CD4-positive, alpha-beta T cell treated with Interleukin-12 subunit alpha and Interleukin-12 subunit beta, for 1 hour (primary cell): ENCODE measurements at regions not wholly inside any gene's neighbourhood (a gene's known extent, or its start where the extent isn't known, plus 50 kb on each side); places are given as distances from the start of the nearest gene placed in this dataset.
"Not testable (repeated sequence)": the region's sequence is repeated elsewhere in the genome, so short reads cannot be mapped to it uniquely, and the experiment has no call there.

Experiments used
- DNase-seq: peaks from one replicate; pipeline ENCODE4 v3.0.0-alpha.2; 2020

DNA sequence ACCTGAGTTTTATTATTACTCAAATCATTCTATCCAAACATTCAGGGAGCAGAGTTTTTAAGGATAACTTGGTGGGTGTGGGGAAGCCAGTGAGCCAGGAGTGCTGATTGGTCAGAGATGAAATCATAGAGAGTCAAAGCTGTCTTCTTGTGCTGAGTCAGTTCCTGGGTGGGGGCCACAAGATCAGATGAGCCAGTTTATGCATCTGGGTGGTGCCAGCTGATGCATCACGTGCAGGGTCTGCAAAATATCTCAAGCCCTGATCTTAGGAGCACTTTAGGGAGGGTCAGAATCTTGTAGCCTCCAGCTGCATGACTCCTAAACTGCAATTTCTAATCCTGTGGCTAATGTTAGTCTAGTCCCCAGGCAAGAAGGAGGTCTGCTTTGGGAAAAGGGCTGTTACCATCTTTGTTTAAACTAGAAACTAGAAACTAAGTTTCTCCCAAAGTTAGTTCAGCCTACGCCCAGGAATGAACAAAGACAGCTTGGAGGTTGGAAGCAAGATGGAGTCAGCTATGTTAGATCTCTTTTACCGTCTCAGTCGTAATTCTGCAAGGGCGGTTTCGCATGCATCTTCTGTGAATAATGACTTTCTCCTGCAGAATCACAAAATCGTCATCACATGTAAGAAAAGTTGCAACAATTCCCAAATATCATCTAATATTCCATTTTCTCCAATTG is 97.5 kb downstream of the ZNF664 start:
- not testable (repeated sequence) for DNase-seq

DNA sequence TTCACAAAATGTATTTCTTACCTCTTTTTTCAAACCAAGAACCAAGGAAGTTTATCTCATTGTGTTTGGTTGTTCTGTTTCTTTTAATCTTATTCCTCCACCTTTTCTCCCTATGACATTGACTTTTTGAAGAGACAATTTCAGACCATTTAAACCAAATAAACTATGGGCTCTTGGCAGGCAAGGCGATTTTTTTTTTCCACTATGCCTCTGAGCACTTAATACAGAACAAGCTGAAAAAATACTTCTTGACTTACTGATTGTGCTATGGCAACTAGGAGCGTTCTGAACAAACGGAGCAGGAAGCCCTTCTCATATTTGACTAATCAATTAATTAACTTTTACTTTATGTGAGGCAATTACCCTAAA is 98.0 kb downstream of the ZNF664 start:
- DNase-seq, result no peak

DNA sequence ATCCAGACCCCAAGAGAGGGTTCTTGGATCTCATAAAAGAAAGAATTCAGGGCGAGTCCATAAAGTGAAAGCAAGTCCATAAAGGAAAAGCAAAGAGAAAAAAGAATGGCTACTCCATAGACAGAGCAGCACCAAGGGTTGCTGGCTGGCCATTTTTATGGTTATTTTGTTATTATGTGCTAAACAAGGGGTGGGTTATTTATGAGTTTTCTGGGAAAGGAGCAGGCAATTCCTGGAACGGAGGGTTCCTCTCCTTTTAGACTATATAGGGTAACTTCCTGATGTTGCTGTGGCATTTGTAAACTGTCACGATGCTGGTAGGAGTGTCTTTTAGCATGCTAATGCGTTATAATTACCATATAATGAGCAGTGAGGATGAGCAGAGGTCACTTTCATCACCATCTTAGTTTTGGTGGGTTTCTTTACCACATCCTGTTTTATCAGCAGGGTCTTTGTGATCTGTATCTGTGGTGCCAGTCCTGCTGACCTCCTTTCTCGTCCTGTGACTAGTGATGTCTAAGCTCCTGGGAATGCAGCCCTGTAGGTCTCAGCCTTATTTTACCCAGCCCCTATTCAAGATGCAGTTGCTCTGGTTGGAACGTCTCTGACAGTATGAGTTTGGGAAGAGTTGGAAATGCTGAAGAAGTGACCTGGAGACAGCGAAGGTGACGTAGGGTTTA is 100.5 kb downstream of the ZNF664 start:
- no peak for DNase-seq

DNA sequence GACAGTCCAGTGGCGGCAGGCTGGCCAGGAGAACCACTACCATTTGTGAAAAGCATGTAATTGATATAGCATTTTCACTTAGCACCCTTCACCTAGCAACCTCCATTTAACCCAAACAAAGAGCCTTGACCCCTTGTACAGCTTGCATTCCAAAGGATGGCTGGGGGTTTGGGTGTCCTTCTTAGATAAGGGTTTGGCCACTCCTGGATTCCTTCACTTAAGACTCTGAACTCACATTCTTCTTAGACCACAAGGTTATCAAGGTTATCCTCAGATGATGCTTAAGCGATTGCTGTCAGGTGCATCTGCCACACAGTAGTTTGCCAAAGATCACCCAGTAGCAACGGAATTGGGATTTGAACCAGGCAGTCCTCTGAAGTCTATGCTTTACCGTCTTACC is 102.8 kb downstream of the ZNF664 start:
- DNase-seq, result no peak

DNA sequence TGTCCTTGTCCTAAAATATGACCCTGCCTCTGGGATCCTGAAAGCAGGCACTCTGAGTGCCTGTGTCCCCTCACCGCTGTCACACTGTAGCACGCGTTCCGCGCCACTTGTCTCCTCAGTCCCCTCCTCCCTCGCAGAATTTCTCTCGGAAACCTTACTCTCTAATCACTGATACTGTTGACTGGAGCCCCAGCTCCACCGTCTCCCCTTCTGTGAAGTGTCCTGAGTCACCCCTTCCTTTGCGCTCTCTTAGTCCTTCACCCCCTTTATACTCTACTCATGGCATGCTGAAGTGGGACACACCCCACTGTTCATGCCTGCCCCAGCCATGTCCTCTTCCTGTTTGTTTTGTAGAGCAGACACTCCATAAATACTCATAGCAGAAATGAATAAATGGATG is 104.7 kb downstream of the ZNF664 start:
- DNase-seq, result no peak

DNA sequence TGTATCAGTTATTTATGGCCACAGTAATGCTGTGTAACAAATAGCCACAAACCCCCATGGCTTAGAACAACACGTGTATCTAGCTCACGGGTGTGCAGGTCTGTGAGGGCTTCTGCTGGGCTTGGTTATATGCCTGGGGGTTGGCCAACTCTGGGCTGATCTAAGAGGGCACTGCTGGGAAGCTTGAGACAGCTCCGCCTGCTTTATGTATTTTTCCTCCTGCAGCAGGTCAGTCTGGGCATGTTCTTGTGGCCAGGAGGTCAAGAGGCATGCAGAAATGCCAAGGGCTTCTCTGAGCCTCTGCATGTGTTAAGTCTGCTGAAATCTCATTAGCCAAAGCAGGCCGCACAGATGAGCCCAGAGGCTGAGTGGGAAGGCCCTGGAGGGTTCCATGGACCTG is 105.8 kb downstream of the ZNF664 start:
- no peak for DNase-seq

DNA sequence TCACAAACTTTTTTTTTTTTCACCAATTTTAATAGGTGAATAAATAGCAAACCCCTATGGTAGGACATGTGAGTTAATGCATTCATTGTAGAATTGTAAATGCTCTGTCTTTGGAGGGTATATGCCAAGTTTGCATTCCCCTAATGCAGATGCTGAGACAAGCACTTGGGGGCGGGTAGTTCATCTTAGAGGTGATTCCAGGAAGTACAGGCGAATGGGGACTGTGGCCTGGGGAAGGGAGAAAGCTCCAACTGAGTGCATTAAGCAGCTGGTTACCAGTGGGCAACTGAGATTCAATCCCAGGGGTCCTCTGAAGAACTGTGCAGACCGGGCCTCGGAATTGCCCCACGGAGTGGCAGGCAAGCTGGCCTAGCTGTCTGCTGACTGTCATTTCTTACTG is 107.6 kb downstream of the ZNF664 start:
- DNase-seq, result no peak

DNA sequence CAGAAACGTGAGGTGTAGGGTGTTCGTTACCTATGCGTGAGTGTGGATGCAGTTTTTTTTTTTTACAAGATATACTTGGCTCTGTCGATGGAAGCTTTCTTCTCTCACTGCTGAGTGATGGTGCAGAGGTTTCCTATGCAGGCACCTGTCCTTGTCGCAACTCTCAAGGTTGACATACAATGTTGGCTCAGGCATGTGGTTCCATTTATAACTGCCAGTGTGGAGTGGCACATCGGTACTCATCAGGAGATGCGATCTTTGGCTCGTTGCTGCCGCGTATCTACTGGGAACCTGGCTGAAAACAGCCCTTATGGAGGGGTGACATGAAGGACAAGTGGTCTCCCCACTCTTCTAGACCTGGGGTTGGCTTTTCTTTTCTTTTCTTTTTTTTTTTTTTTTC is 109.0 kb downstream of the ZNF664 start:
- no peak for DNase-seq

DNA sequence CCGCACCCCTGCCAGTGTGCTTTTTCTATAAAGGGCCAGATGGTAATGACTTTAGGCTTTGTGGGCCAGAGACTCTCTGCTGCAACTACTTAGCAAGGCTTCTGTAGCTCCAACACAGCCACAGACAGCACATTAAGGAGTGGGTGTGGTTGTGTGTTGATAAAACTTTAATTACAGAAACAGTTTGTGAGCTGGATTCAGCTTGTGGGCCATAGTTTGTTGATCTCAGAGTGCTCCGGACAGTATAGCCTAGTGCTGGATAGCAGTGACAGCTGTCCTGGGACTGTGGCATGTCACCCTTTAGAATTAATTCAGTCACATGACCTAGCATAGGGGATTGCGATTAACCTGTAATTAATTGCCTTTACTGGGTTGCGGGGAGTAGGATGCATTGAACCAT is 109.7 kb downstream of the ZNF664 start:
- no peak for DNase-seq

DNA sequence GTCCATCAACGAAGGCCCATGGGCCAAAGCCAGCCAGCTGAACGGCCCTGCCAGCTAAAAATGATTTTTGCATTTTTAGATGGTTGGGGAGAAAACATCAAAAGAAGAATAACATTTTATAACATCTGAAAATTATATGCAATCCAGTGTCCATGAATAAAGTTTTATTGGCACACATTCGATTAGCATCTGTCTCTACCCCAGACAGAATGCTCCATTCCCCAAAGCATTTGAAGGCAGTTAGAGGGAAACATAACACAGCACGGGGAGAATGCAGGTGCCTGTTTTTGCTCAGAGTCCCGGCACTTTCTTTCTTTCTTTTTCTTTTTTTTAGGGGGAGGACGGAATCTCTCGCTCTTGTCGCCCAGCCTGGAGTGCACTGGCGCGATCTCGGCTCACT is 110.7 kb downstream of the ZNF664 start:
- DNase-seq, result no peak

DNA sequence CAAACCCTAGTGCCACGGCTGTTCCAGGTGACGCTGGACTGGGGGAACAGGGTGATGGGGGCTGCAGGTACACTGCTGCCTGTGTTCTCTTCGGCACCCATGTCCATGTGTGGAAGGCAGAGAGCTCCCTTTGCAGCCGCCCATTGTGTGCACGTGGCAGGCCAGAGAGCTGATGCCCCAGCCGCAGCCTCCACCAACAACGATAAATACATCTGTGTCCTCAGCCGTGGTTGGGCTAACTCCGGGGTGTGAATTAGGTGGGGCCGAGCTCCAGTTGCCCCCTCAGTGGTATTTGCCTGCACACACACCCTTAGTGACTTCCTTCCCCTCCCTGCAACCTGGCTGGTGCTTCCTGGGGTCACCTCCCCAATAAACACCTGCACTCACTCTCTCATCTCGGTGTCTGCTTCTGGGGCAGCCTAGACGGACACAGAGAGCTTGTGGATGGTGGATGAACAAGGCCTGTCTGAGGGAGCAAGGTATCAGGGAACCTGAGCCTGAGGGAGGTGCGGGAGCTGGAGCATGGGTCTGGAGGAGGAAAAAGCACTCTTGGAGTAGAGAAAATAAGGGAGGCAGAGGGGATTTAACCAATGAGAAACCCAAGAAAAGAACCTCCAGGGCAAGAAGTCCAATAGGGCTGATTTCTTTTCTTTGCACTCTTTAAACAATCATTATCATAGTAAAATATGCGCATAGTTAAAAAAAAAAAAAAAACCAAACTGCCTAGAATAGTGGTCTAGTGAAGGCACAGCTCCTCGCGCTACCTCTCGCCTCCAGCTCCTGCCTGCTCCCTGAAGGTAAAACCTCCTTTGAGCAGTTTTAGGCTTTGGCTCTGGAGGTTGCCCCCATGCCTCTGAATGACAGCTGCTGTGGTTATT is 112.6 kb downstream of the ZNF664 start:
- no peak for DNase-seq

DNA sequence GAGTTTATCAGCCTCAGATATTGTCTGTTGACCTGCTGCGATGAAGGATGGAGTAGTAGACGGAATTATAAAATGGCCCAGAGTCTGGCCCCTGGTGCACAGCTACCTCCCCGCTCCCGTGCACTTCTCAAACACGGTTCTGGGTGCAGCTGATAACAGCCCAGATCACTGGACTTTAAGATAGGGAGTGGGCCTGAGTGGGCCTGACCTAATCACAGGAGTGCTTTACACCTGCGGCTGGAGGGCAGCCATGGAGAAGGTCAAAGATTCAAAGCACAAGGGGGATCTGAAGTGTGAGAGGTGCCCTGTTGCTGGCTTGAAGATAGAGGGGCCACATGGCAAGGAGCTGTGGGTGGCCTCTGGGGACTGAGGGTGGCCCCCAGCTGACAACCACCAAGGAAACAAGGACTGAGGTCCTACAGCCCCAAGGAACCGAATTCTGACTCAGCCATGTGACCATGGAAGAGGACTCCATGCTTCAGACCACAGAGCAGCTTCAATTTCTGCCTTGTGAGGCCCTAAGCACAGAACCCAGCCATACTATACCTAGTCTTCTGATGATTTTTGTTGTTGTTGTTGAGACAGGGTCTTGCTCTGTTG is 113.4 kb downstream of the ZNF664 start:
- no peak for DNase-seq

DNA sequence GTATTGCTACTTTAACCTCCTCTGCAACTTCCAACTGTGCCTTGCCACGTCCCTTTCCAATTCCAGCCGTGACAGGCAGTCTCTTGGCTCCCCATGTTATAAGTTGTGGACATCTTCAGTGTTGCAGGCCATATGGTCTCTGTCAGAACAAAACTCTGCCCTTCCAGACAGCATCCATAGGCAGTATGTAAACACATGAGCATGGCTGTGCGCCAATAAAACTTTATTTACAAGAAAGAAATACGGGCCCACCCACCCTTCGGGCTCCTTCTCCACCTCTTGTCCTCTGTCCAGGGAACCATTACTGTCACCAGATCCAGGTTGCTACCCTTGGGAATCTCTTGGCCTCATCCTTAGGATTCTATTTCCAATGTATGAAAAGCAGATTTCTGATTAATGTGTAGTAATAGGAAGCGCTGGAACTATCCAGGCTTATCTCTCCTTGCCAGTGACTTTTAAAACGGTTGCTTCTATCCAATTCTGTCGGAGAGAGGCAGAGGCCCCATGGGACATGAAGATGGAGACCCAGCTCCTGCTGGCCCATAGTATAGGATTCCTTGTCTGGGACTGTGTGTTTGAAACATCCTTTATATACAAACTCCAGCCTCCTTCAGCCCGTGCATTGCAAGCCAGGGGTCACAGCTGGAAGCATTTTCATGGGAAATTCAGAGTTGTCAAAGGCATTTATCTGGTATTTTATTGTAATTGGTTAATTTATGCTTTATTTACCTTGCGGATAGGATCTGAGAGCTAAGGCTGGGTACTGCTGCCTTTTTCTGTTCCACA is 114.4 kb downstream of the ZNF664 start:
- DNase-seq, result no peak

DNA sequence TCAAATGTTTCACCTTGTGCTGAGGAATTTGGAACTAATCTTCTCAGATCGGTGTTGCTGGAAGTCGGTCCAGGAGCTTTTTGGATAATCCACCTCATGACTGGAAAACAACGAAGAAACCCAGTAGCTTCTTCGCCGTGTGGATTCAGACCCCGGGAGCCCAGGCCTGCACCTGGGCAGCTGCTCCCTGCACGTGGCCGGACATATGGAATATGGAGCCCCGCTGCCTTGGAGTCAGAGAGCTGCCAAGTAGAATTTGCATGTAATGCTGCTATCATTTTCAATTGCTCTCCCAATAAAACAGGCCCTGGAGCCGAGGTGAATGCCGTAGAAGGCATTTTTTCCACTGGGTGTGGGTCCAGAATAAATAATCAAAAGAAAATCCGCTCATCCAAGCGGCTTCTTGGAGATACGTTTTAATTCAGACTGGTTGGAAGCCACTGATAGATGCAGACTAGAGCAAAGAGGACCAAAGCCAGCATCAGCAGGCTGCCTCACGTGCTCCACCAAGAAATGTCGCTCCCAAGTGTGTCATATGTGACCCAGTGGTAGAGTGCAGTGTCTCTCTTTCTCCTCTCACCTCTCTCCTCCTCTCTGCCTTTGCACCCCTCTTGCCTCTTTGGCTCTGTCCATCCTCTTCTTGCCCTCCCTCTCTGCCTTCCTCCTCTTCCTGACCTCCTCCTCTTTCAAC is 115.3 kb downstream of the ZNF664 start:
- no peak for DNase-seq

DNA sequence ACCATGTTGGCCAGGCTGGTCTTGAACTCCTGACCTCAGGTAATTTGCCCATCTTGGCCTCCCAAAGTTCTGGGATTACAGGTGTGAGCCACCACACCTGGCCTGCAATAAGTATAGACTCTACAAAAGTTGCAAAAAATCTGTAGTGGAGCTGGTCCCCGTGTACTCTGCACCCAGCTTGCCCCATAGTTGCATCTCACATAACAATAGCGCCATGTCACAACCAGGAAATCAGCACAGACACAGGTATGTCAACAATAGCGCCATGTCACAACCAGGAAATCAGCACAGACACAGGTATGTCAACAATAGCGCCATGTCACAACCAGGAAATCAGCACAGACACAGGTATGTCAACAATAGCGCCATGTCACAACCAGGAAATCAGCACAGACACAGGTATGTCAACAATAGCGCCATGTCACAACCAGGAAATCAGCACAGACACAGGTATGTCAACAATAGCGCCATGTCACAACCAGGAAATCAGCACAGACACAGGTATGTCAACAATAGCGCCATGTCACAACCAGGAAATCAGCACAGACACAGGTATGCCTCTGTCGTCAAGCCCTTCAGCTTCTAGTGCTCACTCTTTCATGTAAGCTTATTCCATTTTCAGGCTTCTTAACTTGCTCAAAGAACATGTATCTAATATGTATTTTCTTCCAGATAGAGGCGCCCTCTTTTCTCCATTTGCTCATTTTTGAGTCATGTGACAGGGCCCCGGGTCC is 116.3 kb downstream of the ZNF664 start:
- DNase-seq, result not testable (repeated sequence)

DNA sequence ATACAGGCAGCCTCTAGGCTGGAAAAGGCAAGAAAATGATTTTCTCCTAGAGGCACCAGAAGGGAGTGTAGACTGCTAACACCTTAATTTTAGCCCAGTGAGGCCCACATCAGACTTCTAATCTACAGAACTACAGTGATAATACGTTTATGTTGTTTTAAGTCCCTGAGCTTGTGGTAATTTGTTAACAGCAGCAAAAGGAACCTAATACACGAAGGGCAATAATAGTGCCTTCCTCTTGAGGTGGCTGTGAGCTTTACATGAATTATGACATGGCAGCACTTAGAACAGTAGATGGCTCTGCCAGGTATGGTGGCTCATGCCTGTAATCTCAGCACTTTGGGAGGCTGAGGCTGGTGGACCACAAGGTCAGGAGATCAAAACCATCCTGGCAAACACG is 118.8 kb downstream of the ZNF664 start:
- no peak for DNase-seq

DNA sequence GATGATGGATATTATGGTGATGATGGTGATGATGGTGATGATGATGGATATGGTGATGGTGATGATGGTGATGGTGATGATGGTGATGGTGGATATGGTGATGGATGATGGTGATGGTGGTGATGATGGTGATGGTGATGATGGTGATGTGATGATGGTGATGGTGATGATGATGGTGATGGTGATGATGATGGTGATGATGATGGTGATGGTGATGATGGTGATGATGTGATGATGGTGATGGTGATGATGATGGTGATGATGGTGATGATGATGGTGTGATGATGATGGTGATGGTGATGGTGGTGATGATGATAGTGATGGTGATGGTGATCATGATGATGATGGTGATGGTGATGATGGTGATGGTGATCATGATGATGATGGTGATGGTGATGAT is 119.5 kb downstream of the ZNF664 start:
- not testable (repeated sequence) for DNase-seq

DNA sequence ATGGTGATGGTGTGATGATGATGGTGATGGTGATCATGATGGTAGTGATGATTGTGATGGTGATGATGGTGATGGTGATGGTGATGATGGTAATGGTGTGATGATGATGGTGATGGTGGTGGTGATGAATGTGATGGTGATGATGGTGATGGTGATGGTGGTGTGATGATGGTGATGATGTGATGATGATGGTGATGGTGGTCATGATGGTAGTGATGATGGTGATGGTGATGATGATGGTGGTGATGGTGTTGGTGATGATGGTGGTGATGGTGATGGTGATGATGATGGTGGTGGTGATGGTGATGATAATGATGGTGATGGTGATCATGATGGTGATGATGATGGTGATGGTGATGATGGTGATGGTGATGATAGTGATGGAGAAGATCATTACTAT is 120.3 kb downstream of the ZNF664 start:
- no peak for DNase-seq

DNA sequence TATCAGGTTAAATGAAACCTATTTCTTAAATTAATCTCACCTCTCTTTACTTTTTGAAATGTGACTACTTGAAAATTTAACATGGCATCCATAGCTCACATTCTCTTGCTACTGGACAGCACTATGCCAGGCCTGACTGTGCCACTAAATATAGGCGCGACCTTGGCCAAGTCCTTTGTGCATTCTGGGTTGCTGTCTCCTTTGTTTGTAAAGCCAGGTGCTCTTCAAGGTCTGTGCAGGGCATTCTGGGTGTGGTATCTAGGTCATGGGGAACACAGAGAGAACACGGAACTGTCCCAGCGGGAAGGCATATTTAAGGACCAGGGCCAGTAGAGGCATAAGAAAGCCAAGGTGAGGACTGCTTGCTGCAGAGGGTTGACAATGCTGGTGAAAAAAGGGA is 121.2 kb downstream of the ZNF664 start:
- no peak for DNase-seq

DNA sequence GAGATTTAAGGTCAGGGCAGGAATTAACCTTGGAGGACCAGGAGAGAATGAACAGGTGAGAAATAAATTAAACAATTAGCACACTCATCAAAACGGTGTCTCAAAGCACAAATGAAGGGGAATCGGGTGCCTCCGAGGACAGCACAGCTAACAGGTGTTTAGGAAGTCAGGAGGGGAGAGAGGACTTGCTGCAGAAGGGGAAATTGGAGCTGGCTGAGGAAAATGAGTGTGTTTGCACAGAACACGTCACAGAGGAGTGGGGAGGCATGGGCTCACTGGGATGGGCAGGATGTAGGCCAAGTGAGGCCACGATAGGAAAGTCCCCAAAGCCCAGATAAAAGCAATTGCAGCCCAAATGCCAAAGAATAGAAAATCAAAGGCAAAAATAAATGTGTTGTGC is 121.7 kb downstream of the ZNF664 start:
- DNase-seq, result no peak

DNA sequence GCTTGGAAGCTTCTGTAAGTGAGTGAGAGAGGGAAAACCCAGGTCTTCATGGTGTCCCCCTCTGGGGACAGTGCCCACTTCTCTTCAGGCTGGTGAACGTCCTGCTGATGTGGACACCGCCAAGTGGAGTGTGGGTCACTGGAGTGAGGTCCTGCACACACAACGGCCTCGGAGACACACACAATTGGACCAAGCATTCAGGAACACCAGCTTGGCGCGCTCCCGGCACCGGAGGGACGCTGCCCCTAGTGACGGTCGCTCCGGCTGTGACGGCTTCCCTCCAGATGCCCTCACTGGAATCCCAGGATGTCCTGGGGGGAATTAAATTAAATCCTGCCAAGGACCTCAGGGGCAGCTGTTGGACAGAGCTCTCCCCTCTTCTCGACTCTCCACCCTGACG is 123.1 kb downstream of the ZNF664 start:
- DNase-seq, result no peak
